RWPE2 (cell line): ENCODE measurements at regions not wholly inside any gene's neighbourhood (a gene's known extent, or its start where the extent isn't known, plus 50 kb on each side); places are given as distances from the start of the nearest gene placed in this dataset.

Source experiments
- ATAC-seq: fragments of 200-7000 bp; cut with Tn5 transposase; 3 replicates; pipeline ENCODE4 v1.9.1; 2021; ENCODE audit warnings: low read depth
- DNase-seq: peaks from one replicate; pipeline ENCODE4 v3.0.0-alpha.2; 2020; ENCODE audit warnings: low spot score
- H3K27ac ChIP-seq: fragments of 450-650 bp; 2 replicates; pipeline ENCODE4 v1.5.1; 2017; ENCODE audit warnings: mild to moderate bottlenecking; ENCODE audit not compliant: poor library complexity, severe bottlenecking
- H3K27me3 ChIP-seq: fragments of 250-450 bp; sonication (Bioruptor Pico); 2 replicates; pipeline ENCODE4 v1.5.1; 2021; ENCODE audit warnings: mild to moderate bottlenecking, moderate library complexity; ENCODE audit not compliant: insufficient read depth, poor library complexity, severe bottlenecking
- H3K36me3 ChIP-seq: fragments of 250-450 bp; sonication (Bioruptor Pico); 2 replicates; pipeline ENCODE4 v1.5.1; 2020; ENCODE audit warnings: low read depth, mild to moderate bottlenecking, moderate library complexity
- H3K4me1 ChIP-seq: fragments of 250-450 bp; sonication (Bioruptor Pico); 2 replicates; pipeline ENCODE4 v1.5.1; 2021; ENCODE audit warnings: mild to moderate bottlenecking, moderate library complexity; ENCODE audit not compliant: insufficient read depth, poor library complexity, severe bottlenecking
- H3K4me3 ChIP-seq: fragments of 250-450 bp; sonication (Bioruptor Pico); 2 replicates; pipeline ENCODE4 v1.5.1; 2021; ENCODE audit warnings: mild to moderate bottlenecking, moderate library complexity; ENCODE audit not compliant: severe bottlenecking
- H3K9me3 ChIP-seq: fragments of 250-450 bp; sonication (Bioruptor Pico); 2 replicates; pipeline ENCODE4 v1.5.1; 2021; ENCODE audit warnings: mild to moderate bottlenecking, moderate library complexity; ENCODE audit not compliant: severe bottlenecking
- CTCF ChIP-seq: fragments of 450-650 bp; IDR thresholded peaks from one replicate; pipeline ENCODE4 v1.5.1; 2017; ENCODE audit warnings: mild to moderate bottlenecking, moderate library complexity; ENCODE audit not compliant: poor library complexity, severe bottlenecking

DNA sequence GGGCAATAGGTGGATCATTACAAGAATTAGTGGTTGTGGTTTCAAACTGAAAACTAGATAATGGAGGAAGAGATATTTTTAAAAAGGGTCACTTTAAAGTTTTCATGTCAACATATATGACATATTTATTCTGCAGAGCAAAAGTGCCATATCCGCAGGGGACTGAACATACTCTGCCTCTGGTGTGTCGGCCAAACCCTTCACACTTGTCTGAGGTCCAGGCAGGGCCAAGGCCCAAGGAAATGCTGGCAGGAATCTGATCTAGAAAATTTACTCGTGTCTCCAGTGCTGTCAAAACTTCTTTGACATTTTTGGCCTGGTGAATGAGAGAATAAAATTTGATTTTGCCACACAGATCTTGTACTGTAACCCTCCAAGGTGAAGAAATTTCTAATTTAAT, 562.3 kb downstream of the CCSER2 start:
- H3K4me1 ChIP-seq: no peaks in the 10 kb centered on the region
- no peak overlapping the region for H3K4me3 ChIP-seq
- no peaks in the 10 kb centered on the region for H3K36me3 ChIP-seq
- no peak for ATAC-seq
- TF ChIP-seq CTCF: no peak
- no peak overlapping the region for H3K27ac ChIP-seq
- no peak for DNase-seq
- no peaks in the 10 kb centered on the region for H3K27me3 ChIP-seq
- H3K9me3 ChIP-seq: no peaks in the 10 kb centered on the region

GRCh38 chr10:84891631-84892030, 563.2 kb downstream of the CCSER2 start:
- no peaks in the 10 kb centered on the region for H3K27me3 ChIP-seq
- no peak overlapping the region for H3K27ac ChIP-seq
- DNase-seq (no peak), ATAC-seq (no peak)
- H3K36me3 ChIP-seq: no peaks in the 10 kb centered on the region
- H3K4me1 ChIP-seq: no peaks in the 10 kb centered on the region
- TF ChIP-seq CTCF: no peak
- no peaks in the 10 kb centered on the region for H3K9me3 ChIP-seq
- no peak overlapping the region for H3K4me3 ChIP-seq

DNA sequence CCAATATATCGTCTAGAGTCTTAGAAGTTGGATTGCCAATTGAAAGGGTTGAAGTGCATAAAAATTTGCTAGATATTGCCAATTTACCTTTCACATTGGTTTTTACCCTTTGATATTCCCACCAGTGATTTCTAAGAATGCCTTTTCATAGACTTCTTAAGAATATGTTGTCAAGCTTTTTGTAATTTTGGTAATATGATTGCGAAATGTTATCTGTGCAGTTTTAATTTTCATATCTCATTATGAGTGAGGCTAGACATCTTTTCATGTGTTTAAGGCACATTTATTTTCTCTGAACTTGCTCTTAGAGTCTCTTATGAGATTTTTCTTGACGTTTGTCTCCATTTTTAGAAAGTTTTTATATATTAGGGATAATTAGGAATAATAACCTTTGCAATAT, 567.2 kb downstream of the CCSER2 start:
- no peak for DNase-seq
- no peak overlapping the region for H3K27ac ChIP-seq
- no peak for TF ChIP-seq CTCF
- no peaks in the 10 kb centered on the region for H3K36me3 ChIP-seq
- no peaks in the 10 kb centered on the region for H3K27me3 ChIP-seq
- H3K4me1 ChIP-seq: no peaks in the 10 kb centered on the region
- ATAC-seq: no peak
- no peak overlapping the region for H3K4me3 ChIP-seq
- no peaks in the 10 kb centered on the region for H3K9me3 ChIP-seq

DNA sequence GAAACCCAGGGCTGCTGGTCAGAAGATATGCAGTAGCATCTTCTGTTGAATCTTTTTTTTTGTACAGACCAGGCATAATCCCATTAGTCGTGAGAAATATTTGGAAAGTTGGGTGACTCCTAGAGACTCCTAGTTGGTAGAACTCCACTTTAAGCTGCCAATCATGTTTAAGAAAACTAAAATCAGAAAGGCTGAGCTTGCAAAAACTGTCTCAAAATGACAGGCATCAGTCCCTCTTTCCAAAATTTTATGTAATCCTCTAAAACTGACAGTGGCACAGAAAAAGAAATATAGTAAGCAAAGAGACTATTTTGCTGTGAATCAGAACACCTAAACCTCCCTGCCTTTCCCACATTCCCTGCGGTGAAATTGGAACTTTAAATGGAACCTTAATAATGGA, 568.5 kb downstream of the CCSER2 start:
- no peak for DNase-seq
- Histone ChIP-seq H3K9me3 (no peaks in the 10 kb centered on the region), H3K4me1 (no peaks in the 10 kb centered on the region), H3K27ac (no peak overlapping the region), H3K4me3 (no peak overlapping the region), H3K27me3 (no peaks in the 10 kb centered on the region), H3K36me3 (no peaks in the 10 kb centered on the region)
- ATAC-seq: no peak
- TF ChIP-seq CTCF: no peak

DNA sequence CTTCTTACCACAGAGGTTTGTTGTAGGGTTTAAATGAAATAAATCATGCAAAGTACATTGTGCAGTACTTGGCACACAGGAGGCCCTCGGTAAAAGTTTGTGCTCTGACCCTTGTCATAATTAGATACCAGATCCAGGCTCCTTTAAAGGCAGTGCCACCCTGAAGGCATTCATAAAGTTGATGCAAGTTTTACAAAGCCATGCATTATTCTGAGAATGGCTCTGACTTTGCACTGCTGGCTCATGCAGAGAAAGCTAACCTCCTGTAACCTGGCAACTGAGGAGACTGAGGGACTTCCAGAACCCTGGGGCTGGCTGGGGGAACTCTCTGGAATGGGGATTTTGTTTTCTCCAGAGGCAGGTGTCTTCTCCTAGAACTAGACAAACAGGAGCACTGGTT, 570.9 kb downstream of the CCSER2 start:
- no peak overlapping the region for H3K27ac ChIP-seq
- H3K4me3 ChIP-seq: no peak overlapping the region
- no peaks in the 10 kb centered on the region for H3K36me3 ChIP-seq
- no peak for ATAC-seq
- H3K4me1 ChIP-seq: no peaks in the 10 kb centered on the region
- H3K9me3 ChIP-seq: no peaks in the 10 kb centered on the region
- H3K27me3 ChIP-seq: no peaks in the 10 kb centered on the region
- DNase-seq: no peak
- TF ChIP-seq CTCF: no peak
